Adrenal gland (tissue), 5 donors: ENCODE measurements at regions not wholly inside any gene's neighbourhood (a gene's known extent, or its start where the extent isn't known, plus 50 kb on each side); places are given as distances from the start of the nearest gene placed in this dataset.

Source experiments
- CTCF ChIP-seq, 6 experiments: fragments of 450-650 bp in 4 of 6; fragments of 200-600 bp in 2 of 6; sonication (generic) in 1 of 6; IDR thresholded peaks; 1 replicate in 5 of 6; 2 replicates in 1 of 6; pipeline versions ENCODE4 v1.5.1 to v1.8.0; 2016 to 2021; ENCODE audit warnings: antibody characterized with exemption in 6 of 6, mild to moderate bottlenecking in 2 of 6, moderate library complexity in 1 of 6
- POLR2A ChIP-seq, 2 donors: fragments of 450-650 bp; IDR thresholded peaks; one replicate each; pipeline ENCODE4 v1.6.1; 2017; ENCODE audit warnings: antibody characterized with exemption in 2 of 2, mild to moderate bottlenecking in 2 of 2, moderate library complexity in 1 of 2
- donor health status: DM: no; HTN: no; CAD: no.

GRCh38 chr15:93973287-93973686, 258.1 kb upstream of the MCTP2 start:
- TF ChIP-seq CTCF (IDR thresholded peaks at IDR 0.05) (no peak), POLR2A (IDR thresholded peaks at IDR 0.05) (no peak)
